Glutamatergic neuron (in vitro differentiated cells): ENCODE measurements at regions not wholly inside any gene's neighbourhood (a gene's known extent, or its start where the extent isn't known, plus 50 kb on each side); places are given as distances from the start of the nearest gene placed in this dataset.

Experiments used
- DNase-seq: peaks from one replicate; pipeline ENCODE4 v3.0.0; 2022
- H3K27ac Mint-ChIP-seq: one replicate; pipeline ENCODE4 v1.8.0; 2020; ENCODE audit warnings: mild to moderate bottlenecking, mixed read lengths, inconsistent platforms; ENCODE audit not compliant: unreplicated experiment
- H3K27me3 Mint-ChIP-seq: one replicate; pipeline ENCODE4 v1.8.0; 2020; ENCODE audit warnings: mild to moderate bottlenecking, moderate library complexity, mixed read lengths, inconsistent platforms; ENCODE audit not compliant: unreplicated experiment
- H3K36me3 Mint-ChIP-seq: one replicate; pipeline ENCODE4 v1.8.0; 2020; ENCODE audit warnings: mild to moderate bottlenecking, mixed read lengths, inconsistent platforms; ENCODE audit not compliant: unreplicated experiment
- H3K4me1 Mint-ChIP-seq: one replicate; pipeline ENCODE4 v1.8.0; 2020; ENCODE audit warnings: mild to moderate bottlenecking, low read depth, mixed read lengths, inconsistent platforms; ENCODE audit not compliant: unreplicated experiment
- H3K4me3 Mint-ChIP-seq: one replicate; pipeline ENCODE4 v1.8.0; 2020; ENCODE audit warnings: mild to moderate bottlenecking, mixed read lengths, inconsistent platforms; ENCODE audit not compliant: unreplicated experiment
- H3K9me3 Mint-ChIP-seq: one replicate; pipeline ENCODE4 v1.8.0; 2020; ENCODE audit warnings: mild to moderate bottlenecking, moderate library complexity, mixed read lengths, inconsistent platforms; ENCODE audit not compliant: unreplicated experiment
- CTCF ChIP-seq: fragments of 200-600 bp; sonication (generic); IDR thresholded peaks from one replicate; pipeline ENCODE4 v1.5.0; 2021; ENCODE audit not compliant: partially characterized antibody, unreplicated experiment

DNA sequence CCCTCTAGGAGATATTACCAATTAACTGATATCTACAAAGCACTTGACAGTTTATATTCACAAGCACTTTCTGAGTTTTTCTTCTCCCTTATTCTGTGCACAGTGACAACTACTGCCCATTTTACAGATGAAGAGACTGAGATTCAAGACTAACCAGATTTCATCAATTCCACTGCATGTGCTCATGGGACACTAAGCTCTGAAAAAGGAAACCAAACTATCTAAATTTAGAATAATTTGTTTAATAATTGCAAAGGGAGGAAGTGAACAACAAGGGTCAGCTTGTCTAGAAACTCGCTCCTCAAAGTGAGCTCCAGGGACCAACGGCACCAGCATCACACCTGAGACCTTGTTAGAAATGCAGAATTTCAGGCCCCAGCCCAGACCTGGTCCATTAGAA is 50.8 kb upstream of the MYLIP start:
- DNase-seq, result no peak
- Mint-ChIP-seq H3K27me3 (peaks cover 2% of the 10 kb centered on the region), H3K27ac (no peak overlapping the region), H3K4me3 (no peak overlapping the region), H3K9me3 (peaks cover 2% of the 10 kb centered on the region), H3K4me1 (peaks cover 4% of the 10 kb centered on the region), H3K36me3 (no peaks in the 10 kb centered on the region)
- TF ChIP-seq CTCF, result no peak

DNA sequence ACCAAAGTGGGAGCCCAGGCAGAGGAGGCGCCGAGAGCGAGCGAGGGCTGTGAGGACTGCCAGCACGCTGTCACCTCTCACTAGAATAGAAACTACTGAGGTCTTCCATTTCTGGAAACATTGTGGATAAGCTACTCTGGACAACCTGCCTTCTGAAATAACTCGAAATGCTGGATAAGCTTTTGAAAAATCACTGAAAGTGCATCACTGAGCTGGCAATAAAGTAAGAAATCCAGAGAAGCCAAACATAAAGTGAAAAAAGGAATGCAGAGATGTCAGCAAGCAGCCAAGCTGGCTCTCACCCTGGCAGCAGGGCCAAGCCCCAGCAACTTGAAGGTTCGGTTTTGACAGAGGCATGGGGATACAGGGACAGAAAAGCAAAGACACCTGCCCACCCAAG is 59.2 kb upstream of the MYLIP start:
- H3K27ac Mint-ChIP-seq, result no peak overlapping the region
- peaks cover 2% of the 10 kb centered on the region for H3K9me3 Mint-ChIP-seq
- H3K4me3 Mint-ChIP-seq, result no peak overlapping the region
- peaks cover under 1% of the 10 kb centered on the region for H3K4me1 Mint-ChIP-seq
- no peaks in the 10 kb centered on the region for H3K27me3 Mint-ChIP-seq
- TF ChIP-seq CTCF, result no peak
- H3K36me3 Mint-ChIP-seq, result no peaks in the 10 kb centered on the region
- no peak for DNase-seq

GRCh38 chr6:16069222-16069621 is 59.7 kb upstream of the MYLIP start:
- H3K4me1 Mint-ChIP-seq, result peaks cover 5% of the 10 kb centered on the region
- peaks cover 4% of the 10 kb centered on the region for H3K9me3 Mint-ChIP-seq
- H3K36me3 Mint-ChIP-seq, result no peaks in the 10 kb centered on the region
- DNase-seq, result no peak
- no peak overlapping the region for H3K27ac Mint-ChIP-seq
- no peak overlapping the region for H3K4me3 Mint-ChIP-seq
- no peak for TF ChIP-seq CTCF
- no peaks in the 10 kb centered on the region for H3K27me3 Mint-ChIP-seq

- Mint-ChIP-seq H3K27me3 (no peaks in the 10 kb centered on the region), H3K27ac (no peak overlapping the region), H3K36me3 (no peaks in the 10 kb centered on the region), H3K4me3 (no peak overlapping the region), H3K9me3 (peaks cover 4% of the 10 kb centered on the region), H3K4me1 (peaks cover 10% of the 10 kb centered on the region)
- DNase-seq, result no peak
- TF ChIP-seq CTCF, result no peak
These were observed 61.3 kb upstream of the MYLIP start for GRCh38 chr6:16067568-16067967.

- DNase-seq, result no peak
- Mint-ChIP-seq H3K4me1 (peaks cover 11% of the 10 kb centered on the region), H3K9me3 (peaks cover 4% of the 10 kb centered on the region), H3K36me3 (no peaks in the 10 kb centered on the region), H3K27ac (peak overlapping the region; percentile 25), H3K27me3 (no peaks in the 10 kb centered on the region), H3K4me3 (no peak overlapping the region)
- TF ChIP-seq CTCF, result no peak
These were observed 64.2 kb upstream of the MYLIP start for GRCh38 chr6:16064671-16065072.
